Osteoblast (primary cell): ENCODE measurements at regions not wholly inside any gene's neighbourhood (a gene's known extent, or its start where the extent isn't known, plus 50 kb on each side); places are given as distances from the start of the nearest gene placed in this dataset.

Source experiments
- DNase-seq: peaks from one replicate; pipeline ENCODE4 v3.0.0; 2011; ENCODE audit warnings: low spot score, mixed read lengths; ENCODE audit not compliant: insufficient read length; ENCODE audit errors: missing footprints
- H2AFZ ChIP-seq: 2 replicates; pipeline ENCODE4 v1.6.0; 2011; ENCODE audit warnings: mild to moderate bottlenecking, low read length
- H3K27ac ChIP-seq: 2 replicates; pipeline ENCODE4 v1.5.1; 2011; ENCODE audit warnings: mild to moderate bottlenecking, low read depth, low read length, moderate library complexity
- H3K27me3 ChIP-seq: 2 replicates; pipeline ENCODE4 v1.6.0; 2012; ENCODE audit warnings: mild to moderate bottlenecking, control low read depth, inconsistent platforms, low read length, moderate library complexity; ENCODE audit not compliant: insufficient read depth
- H3K36me3 ChIP-seq: 2 replicates; pipeline ENCODE4 v1.5.1; 2011; ENCODE audit warnings: mild to moderate bottlenecking, low read length, control low read depth, moderate library complexity; ENCODE audit not compliant: insufficient read depth
- H3K4me1 ChIP-seq: 2 replicates; pipeline ENCODE4 v1.5.1; 2011; ENCODE audit warnings: mild to moderate bottlenecking, low read length, control low read depth, moderate library complexity; ENCODE audit not compliant: insufficient read depth
- H3K4me2 ChIP-seq: 2 replicates; pipeline ENCODE4 v1.6.0; 2011; ENCODE audit warnings: mild to moderate bottlenecking, low read length; ENCODE audit not compliant: insufficient read depth
- H3K4me3 ChIP-seq: fragments of 200-600 bp; sonication (generic); 3 replicates; pipeline ENCODE4 v1.5.1; 2012; ENCODE audit warnings: mild to moderate bottlenecking, low read length, inconsistent platforms; ENCODE audit not compliant: insufficient read depth
- H3K79me2 ChIP-seq: 2 replicates; pipeline ENCODE4 v1.6.0; 2012; ENCODE audit warnings: mild to moderate bottlenecking, low read length, control low read depth, inconsistent platforms; ENCODE audit not compliant: insufficient read depth
- H3K9me3 ChIP-seq: 2 replicates; pipeline ENCODE4 v1.5.1; 2011; ENCODE audit warnings: low read depth, low read length, control low read depth
- H4K20me1 ChIP-seq: 2 replicates; pipeline ENCODE4 v1.6.0; 2012; ENCODE audit warnings: mild to moderate bottlenecking, low read length, control low read depth; ENCODE audit not compliant: insufficient read depth
- CTCF ChIP-seq: IDR thresholded peaks from 2 replicates; pipeline ENCODE4 v1.5.1; 2011; ENCODE audit warnings: mild to moderate bottlenecking, low read depth, low read length, moderate library complexity; ENCODE audit errors: extremely low read depth

- no peak overlapping the region for H3K27ac ChIP-seq
- H3K4me3 ChIP-seq, result no peak overlapping the region
- H3K27me3 ChIP-seq, result no peaks in the 10 kb centered on the region
- no peaks in the 10 kb centered on the region for H3K9me3 ChIP-seq
- H3K36me3 ChIP-seq, result no peaks in the 10 kb centered on the region
- H2AFZ ChIP-seq, result no peak overlapping the region
- H3K79me2 ChIP-seq, result no peaks in the 10 kb centered on the region
- H4K20me1 ChIP-seq, result no peaks in the 10 kb centered on the region
- no peak for TF ChIP-seq CTCF
- H3K4me1 ChIP-seq, result no peaks in the 10 kb centered on the region
- H3K4me2 ChIP-seq, result no peak overlapping the region
- no peak for DNase-seq
These were observed 208.7 kb upstream of the CSF3R start for GRCh38 chr1:36691374-36691773.

- H4K20me1 ChIP-seq, result no peaks in the 10 kb centered on the region
- no peaks in the 10 kb centered on the region for H3K27me3 ChIP-seq
- H3K79me2 ChIP-seq, result no peaks in the 10 kb centered on the region
- H2AFZ ChIP-seq, result no peak overlapping the region
- no peaks in the 10 kb centered on the region for H3K4me1 ChIP-seq
- no peak overlapping the region for H3K4me2 ChIP-seq
- TF ChIP-seq CTCF, result no peak
- H3K36me3 ChIP-seq, result no peaks in the 10 kb centered on the region
- DNase-seq, result no peak
- H3K9me3 ChIP-seq, result no peaks in the 10 kb centered on the region
- H3K4me3 ChIP-seq, result no peak overlapping the region
- no peak overlapping the region for H3K27ac ChIP-seq
These were observed 207.3 kb upstream of the CSF3R start for GRCh38 chr1:36689992-36690391.

GRCh38 chr1:36687312-36687711 lies 204.6 kb upstream of the CSF3R start:
- Histone ChIP-seq H3K27me3 (no peaks in the 10 kb centered on the region), H4K20me1 (no peaks in the 10 kb centered on the region), H3K79me2 (no peaks in the 10 kb centered on the region), H3K36me3 (no peaks in the 10 kb centered on the region), H3K4me2 (no peak overlapping the region), H3K27ac (no peak overlapping the region), H3K9me3 (no peaks in the 10 kb centered on the region), H3K4me3 (no peak overlapping the region), H2AFZ (no peak overlapping the region), H3K4me1 (no peaks in the 10 kb centered on the region)
- no peak for DNase-seq
- no peak for TF ChIP-seq CTCF

GRCh38 chr1:36675931-36676562 lies 193.3 kb upstream of the CSF3R start:
- no peak for DNase-seq
- no peaks in the 10 kb centered on the region for H3K9me3 ChIP-seq
- no peaks in the 10 kb centered on the region for H3K36me3 ChIP-seq
- TF ChIP-seq CTCF, result no peak
- no peaks in the 10 kb centered on the region for H3K4me1 ChIP-seq
- H3K27me3 ChIP-seq, result no peaks in the 10 kb centered on the region
- no peak overlapping the region for H3K4me3 ChIP-seq
- no peaks in the 10 kb centered on the region for H3K79me2 ChIP-seq
- no peaks in the 10 kb centered on the region for H4K20me1 ChIP-seq
- no peak overlapping the region for H3K27ac ChIP-seq
- no peak overlapping the region for H3K4me2 ChIP-seq
- no peak overlapping the region for H2AFZ ChIP-seq
